Islet of Langerhans (tissue), 1 donor: ENCODE measurements at regions not wholly inside any gene's neighbourhood (a gene's known extent, or its start where the extent isn't known, plus 50 kb on each side); places are given as distances from the start of the nearest gene placed in this dataset.

Source experiments
- FAIRE-seq: peaks from one replicate; lab custom pipeline; 2011; peaks lifted over from hg19 to GRCh38; lab: Jason Lieb, UNC

DNA sequence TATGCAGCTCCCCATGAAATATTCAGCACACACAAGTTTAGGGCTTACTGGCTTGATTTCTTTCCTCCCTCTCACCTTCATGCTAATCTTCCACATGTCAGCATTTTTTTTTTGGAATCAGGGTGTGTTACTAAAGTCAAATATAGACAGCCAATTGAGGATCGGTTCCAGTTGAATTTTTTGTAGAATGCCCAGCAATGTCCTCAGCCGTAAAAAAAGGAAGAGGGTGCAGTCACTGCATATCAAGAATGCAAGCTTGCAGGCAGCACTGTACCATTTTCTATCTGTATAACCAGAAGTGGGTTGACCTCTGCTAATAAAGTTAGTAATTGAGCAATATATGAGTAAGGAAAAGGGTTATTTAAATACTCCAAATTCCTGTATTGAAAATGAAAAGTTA lies 51.4 kb upstream of the CHMP2B start:
- FAIRE-seq, result no peak

DNA sequence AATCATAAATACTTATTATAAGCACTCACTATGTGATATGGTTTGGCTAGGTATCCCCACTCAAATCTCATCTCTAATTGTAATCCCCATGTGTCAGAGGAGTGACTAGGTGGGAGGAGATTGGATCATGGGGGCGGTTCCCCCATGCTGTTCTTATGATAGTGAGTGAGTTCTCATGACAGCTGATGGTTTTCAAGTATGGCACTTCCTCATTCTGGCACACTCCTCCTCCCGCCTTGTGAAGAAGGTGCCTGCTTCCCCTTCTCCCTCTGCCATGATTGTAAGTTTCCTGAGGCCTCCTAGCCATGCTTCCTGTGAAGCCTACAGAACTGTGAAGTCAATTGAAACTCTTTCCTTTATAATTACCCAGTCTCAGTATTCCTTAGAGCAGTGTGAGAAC lies 53.3 kb upstream of the CHMP2B start:
- no peak for FAIRE-seq

DNA sequence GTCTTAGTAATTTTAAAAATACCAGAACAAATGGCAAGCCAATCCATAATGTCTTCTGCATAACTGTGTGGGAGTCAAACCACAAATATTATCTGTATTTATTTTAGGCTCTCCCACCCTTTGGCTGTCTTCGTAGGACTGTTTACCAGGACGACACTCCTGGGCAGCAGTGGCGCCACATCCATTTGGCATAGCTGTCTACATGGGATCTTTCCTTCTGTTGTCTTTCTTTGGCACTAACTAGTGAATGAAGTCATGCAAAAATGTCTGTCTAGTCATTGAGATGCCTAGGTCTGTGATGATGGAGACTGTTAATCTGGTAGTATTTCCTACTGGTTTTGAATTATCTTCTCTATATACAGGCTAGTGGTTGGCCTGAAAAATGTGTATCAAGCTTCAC lies 54.0 kb upstream of the CHMP2B start:
- FAIRE-seq, result no peak

DNA sequence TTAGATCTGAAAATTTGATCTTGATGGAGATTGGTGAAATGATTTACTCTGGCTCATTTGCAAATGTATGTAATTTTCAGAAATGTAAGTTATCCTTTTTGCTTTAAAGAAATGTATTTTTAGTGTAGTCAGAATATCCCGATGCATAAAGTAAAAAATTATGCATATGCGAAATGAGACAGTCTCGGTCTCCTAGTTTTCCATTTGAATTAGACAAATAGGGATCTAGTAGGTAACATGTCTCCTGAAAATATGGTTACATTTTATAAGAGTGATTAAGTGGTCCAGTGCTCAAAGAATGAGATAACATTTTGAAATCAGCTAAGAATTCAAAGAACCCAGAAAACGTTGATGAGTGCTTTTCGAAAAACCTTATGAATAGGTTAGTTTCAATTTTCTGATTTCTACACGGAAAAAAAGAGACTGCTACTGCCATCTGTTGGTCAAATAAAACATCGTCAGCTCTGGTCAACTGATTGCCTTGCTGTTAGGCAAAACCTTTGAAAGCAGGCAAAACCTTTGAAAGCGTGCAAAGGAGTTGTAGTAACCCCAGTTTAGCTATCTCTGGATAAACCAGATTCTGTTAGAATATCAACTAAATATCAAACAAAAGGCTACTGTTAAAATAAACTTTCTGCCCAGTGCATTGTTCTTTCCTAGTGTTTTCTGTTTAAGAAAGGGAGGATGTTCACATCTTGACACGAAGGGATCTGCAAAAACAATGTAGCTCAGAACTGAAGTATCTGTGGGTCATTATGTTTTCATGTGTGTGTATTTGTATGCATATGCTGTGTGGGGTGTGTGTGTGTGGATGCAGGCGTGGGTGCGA lies 59.3 kb upstream of the CHMP2B start:
- peak; percentile 93 for FAIRE-seq

DNA sequence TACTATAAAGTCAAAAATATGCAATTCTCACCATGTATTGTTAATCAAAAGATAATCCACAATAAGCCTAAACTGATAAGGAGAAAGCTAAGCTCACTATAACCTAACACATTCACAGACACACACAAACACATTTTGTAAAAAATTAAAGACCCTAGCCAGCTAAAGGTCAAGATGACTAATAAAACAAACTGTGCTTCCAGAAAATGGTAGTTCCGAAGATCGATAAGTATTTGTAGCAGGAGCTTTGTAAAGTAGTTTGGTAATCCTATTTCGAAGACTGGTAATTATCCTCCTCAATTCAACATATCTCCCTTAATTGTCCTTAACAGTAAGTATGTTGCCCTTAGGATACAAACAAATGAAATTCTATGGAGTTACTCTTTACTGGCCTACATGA lies 62.9 kb upstream of the CHMP2B start:
- no peak for FAIRE-seq

DNA sequence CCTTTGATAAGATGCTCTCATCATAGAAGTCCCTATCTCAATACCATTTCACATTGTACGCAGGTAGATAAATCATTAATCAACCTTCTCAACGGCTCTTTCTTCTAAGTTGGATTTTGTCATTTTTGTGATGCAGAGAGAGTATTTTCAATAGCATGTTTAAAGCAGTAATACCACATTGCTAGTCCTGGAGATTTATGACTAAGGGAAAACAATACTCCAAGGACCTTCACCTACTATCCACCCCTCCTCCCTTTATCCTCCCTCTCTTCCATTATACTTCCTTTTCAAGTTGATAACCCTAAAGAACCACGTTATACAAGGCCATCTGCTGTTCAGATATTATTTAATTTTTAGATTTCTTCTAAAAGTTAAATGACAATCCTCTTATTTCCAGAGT lies 65.3 kb upstream of the CHMP2B start:
- no peak for FAIRE-seq

DNA sequence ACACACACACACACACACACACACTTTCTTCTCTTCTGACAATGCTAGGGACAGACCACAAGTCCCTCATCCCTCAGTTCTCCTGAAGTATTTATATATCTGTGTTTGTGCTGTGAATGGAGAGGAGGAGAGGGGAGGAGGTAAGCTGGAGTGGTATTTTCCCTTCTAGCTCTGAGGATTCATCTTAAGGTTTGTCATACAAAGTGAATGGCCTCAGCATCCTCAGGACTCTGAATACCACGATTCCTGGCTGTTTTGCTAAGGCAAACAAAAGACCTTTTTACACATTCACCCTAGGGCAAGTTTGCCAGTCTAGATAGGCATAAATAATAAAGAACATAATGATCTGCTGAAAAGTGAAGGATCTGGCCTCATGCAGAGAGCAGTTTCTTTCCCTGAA lies 65.7 kb upstream of the CHMP2B start:
- no peak for FAIRE-seq

DNA sequence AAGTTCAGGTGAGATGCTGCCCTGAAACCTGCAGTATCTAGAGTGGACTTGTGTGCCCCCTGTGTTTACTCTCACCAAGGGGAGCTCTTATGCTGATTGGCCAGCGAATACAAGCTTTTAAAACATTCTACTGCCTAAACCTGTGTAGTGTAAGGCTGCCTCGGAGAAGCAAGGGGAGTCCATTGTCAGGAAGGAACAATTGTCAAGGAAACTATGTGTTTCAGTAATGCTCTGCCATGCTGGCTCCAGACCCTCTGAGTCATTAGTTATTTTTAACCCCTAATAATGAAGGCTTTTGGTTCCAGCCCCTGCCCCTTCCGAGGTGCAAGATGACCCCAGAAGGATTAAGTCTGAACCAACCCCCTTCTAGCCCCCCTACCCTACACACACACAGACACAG lies 66.1 kb upstream of the CHMP2B start:
- no peak for FAIRE-seq

DNA sequence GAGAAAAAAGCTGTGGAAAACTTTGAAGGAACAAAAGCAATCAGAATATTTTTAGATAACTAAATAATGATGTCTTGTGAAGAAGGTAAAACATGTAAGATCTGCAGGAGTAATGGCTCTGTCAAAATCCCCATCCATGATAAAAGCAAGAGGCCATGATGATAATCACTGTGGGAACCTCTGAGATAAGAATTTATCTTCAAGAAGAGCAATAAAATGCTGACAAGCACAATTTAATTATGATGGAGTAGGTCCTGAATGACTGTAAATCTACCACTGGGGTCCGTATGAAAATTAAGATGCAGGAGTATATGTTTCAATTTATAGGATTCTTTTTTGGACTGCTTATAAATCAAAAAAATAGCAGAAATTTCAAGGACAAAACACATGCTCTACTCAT lies 68.3 kb upstream of the CHMP2B start:
- FAIRE-seq, result no peak

DNA sequence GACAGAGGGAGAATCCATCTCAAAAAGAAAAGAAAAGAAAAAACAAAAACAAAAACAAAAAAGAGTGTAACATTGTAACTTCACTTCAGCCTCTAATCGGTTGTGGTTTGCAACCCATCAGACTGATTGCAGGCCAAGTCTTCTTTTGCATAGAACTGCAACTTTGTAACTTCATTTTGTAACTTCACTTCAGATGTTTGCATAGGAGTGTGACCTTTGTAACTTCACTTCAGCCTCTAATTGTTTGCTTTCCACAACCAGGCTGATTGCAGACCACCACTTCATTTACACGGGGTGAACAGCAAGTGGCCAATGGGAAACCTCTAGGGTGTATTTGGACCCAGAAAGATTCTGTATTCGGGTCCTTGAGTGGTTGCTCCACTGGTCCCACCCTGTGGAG lies 79.1 kb upstream of the CHMP2B start:
- no peak for FAIRE-seq

DNA sequence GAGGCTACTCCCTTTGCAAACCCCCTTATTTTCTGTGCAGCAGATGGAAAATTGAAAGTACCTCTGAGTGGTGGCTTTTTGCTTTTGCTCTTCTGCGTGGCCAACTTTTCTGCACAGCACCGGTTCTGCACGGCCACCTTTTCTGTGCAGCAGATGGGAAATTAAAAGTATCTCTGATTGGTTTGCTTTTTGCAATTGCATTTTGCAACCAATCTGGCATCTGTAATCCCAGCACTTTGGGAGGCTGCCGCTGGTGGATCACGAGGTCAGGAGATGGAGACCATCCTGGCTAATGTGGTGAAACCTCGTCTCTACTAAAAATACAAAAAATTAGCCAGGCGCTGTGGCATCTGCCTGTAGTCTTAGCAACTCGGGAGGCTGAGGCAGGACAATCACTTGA lies 79.5 kb upstream of the CHMP2B start:
- FAIRE-seq, result no peak

DNA sequence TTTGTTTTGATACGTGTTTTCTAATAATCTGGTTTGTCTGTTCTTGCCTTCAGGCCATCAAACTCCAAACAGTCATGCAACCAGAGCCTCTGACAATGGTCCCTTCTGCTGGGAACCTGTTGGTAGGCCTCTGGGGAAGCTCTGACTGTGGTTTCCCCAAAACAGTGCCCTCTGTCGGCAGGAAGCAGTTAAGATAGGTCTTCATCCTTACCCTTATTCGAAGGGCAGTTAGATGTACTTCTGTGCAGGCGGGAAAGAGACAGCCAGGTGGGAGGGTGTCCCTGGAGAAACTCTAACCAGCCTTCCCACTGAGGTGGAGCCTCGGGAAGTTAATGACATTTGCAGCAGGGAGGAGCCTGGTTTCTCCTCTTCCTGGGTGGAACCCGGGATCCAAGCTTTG lies 81.6 kb upstream of the CHMP2B start:
- no peak for FAIRE-seq

DNA sequence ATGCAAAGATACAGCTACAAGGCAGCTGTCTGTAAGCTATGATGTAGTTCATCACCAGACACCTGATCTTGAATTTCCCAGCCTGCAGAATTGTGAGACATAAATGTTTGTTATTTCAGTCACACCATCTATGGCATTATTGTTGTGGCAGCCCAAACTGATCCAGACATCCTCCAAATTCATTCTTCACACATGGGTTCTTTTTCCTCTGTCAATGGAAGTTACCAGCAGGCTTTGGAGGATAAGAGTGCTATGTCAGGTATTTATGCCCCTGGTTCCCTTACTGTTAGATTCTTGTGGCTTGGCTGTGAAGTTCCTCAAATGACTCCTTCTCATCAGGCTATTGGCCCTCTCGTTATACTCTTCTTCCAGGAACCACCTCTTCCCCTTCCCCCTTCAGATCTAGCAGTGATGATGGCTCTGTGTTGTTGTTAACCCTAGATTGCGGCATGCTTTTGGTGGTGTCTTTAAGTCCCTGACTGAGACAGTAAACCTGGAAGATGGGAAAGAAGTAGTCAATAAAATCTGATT lies 91.0 kb upstream of the CHMP2B start:
- FAIRE-seq, result no peak

DNA sequence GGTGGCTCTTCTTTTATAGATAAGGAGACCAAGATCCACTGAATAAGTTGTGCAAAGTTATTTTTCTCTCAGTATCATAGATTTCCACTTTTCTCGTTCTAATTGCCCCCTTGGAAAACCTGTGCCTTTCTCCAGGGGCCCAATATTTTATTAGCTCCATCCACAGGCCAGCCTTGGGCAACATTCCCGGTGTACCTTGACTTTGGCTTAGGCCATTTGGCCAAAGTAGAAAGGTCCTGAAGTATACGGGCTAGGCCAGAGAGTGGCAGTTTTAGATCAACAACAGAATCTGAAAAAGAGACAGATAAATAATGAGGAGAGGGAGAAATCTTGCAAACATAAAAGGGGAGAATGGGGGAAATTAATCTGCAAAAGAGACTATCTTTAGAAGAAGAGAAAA lies 91.7 kb upstream of the CHMP2B start:
- no peak for FAIRE-seq

DNA sequence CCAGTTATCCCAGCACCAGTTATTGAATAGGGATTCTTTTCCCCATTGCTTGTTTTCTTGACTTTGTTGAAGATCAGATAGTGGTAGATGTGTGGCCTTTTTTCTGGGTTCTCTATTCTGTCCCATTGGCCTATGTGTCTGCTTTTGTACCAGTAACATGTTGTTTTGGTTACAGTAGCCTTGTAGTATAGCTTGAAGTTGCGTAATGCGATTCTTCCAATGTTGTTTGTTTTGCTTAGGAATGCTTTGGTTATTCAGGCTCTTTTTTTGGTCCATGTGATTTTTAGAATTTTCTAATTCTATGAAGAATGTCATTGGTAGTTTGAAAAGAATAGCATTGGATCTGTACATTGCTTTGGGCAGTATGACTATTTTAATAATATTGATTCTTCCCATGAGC lies 94.3 kb upstream of the CHMP2B start:
- FAIRE-seq, result no peak

DNA sequence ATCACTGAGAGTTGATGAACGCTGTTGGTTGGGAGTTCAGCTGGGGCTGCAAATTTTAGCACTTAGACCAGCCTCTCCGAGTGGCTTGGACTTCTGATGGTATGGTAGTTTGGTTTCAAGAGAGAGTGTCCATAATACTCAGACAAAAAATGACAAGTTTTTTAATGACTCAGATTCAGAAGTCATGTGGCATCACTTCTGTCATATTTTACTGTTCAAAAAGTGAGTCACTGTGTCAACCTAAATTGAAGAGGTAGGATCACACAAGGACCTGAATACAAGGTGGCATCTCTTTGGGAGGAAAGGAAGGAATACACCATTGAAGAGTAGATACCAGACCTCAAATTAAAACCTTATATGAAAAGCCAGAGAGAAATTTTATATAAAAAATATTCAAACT lies 99.1 kb upstream of the CHMP2B start:
- no peak for FAIRE-seq

DNA sequence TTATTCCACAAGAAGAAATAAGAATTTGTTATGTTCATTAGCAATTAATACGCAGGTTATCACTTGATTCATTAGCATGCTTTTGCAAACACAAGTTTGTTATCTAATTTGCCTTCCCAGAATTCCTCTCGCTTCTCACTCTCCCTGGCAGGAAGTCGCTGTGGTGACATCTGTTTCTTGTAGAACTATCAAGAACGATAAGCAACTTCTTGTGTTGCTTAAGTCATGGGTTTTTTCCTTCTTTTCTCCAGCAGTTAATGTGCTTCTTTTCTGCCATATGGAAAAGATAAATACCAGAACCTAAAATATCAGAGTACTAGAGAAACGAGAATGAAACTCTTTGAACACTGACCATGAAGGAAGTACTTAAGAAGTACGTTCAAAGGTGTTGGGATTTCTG lies 99.8 kb upstream of the CHMP2B start:
- FAIRE-seq, result no peak

DNA sequence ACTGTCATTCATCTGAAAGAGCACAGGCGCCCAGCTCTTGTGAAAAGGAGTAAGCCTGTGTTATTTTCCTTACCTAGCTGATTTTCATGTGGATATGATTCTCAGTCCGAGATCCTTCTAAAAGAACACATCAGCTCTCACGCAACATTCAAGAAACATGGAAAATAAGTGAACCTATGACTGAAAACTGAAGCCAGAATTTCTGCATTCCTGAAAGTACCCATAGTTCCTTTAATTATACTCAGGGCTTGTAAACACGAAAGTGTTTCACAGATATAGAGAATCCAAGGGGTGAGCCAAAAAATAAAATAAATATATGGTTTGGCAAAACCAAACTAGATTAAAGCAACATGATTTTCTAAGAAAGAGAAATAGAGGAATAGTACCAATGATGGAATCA lies 100.8 kb upstream of the CHMP2B start:
- no peak for FAIRE-seq

DNA sequence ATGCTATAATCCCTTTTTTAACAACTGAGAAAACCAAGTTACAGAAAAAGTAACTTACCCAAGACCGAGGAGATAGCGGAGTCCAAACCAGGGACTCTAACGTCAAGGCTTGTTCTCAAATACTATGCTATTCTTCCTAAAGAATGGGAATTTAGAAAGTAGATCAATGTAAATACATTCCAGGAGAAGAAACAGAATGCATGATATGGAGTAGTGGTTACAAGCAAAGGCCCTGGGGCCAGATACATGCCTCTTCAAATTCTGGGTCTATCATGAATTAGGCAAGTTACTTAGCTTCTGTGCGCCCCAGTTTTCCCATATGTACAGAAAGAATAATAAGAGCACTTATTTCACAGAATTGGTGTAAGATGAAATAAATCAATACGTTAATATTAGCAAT lies 102.0 kb upstream of the CHMP2B start:
- no peak for FAIRE-seq

DNA sequence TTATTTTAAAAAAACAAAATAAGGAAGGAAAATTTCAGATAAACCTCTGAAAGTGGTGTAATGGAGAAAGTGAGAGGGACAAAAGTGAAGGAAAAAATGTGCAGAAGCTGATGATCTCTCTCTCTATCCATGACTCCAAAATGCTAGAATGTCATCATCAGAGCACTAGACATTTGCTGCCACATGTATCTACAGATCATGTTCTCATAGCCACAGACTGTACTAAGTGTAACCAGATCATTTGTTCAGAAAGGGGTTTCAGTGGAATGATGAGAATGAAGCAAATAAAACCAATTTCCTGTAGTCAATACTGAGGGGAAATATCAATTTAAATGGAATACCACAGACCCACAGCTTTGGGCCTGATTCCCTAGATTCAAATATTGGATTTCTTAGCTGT lies 104.3 kb upstream of the CHMP2B start:
- FAIRE-seq, result no peak

DNA sequence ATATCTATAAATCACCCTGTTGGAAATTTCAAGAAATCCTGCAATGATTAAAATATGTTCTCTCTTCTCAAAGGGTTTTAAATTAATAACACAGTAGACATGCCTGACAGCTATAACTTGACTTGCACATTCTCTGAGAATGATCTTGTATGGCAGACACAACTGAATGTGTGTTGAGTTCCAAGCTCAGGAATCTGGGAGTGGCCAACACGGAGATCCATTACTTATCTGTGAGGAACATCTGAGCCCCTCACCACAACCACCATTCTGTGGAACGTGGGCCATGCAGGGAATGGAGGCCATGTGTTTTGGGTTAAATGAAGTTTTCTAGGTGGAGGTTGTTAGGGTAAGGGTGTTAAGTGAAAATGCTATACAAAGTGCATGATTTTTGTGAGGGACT lies 105.3 kb upstream of the CHMP2B start:
- no peak for FAIRE-seq

DNA sequence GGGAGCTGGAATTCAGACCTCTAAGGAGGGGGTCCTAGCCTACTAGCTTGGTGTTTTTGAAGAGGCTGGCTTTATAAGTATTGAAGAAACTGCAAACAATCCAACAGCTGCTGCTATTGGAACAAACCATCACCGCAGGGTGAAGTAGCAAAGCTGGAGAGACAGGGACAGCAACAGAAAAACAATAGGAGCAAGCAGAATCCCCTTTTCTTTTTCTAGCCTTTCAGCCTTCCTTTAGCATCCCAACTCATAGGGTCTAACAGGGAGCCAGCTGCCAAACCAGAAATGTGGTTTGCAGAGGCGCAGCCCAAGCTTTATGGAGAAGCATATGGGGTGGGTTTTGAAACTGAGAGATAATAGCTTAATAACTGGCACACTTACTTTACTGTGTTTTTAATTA lies 106.2 kb upstream of the CHMP2B start:
- no peak for FAIRE-seq

DNA sequence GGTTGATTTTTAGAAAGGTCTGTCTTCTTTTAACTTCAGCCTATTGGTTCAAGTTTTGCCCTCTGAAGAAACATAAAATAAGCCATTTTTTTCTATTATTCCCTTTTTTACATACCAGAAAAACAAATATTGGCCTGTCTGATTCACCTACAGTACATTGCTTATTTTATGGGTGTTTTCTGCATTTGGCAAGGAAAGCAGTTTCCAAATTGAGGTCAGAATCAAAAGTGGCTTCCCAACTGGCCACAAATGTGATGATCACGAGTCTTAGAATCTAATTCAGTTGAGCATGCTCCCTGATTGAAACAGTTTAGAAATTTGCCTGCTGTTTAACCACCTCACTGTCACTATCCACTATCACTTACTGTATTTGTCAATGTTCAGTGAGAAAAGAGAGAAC lies 106.9 kb upstream of the CHMP2B start:
- FAIRE-seq, result no peak

DNA sequence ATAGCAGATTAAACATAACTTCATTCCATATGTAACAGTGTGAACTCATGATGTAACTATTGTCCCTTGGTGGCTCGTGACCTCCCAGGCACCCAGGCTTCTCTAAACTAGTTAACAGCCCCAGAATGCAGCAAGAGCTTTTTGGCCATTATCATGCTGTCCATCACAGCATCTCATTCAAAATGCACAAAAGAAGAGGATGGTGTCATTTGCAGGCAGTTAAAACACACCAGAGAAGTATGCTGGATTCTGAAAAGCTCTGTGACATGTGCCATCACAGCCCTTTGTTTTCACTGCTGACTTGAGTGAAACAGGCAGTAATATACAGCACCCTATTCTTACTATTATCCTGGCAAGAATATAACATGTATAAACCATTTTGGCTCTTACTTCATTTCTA lies 117.6 kb upstream of the CHMP2B start:
- FAIRE-seq, result no peak
